Hepatocyte (in vitro differentiated cells): ENCODE measurements at regions not wholly inside any gene's neighbourhood (a gene's known extent, or its start where the extent isn't known, plus 50 kb on each side); places are given as distances from the start of the nearest gene placed in this dataset.

Source experiments
- EZH2 ChIP-seq: fragments of 200-600 bp; sonication (generic); IDR thresholded peaks from 2 replicates; pipeline ENCODE4 v1.6.1; 2016; ENCODE audit warnings: antibody characterized with exemption, mild to moderate bottlenecking, borderline replicate concordance
- EZH2phosphoT487 ChIP-seq: fragments of 200-600 bp; sonication (generic); IDR thresholded peaks from one replicate; pipeline ENCODE4 v1.6.1; 2018; ENCODE audit warnings: antibody characterized with exemption, mild to moderate bottlenecking, low read depth, moderate library complexity; ENCODE audit not compliant: unreplicated experiment, severe bottlenecking
- TF ChIP-seq, protein P1 (sequence below): fragments of 200-600 bp; sonication (generic); IDR thresholded peaks from 2 replicates; pipeline ENCODE4 v1.5.1; 2016; ENCODE audit warnings: antibody characterized with exemption, mild to moderate bottlenecking; ENCODE audit not compliant: poor library complexity

DNA sequence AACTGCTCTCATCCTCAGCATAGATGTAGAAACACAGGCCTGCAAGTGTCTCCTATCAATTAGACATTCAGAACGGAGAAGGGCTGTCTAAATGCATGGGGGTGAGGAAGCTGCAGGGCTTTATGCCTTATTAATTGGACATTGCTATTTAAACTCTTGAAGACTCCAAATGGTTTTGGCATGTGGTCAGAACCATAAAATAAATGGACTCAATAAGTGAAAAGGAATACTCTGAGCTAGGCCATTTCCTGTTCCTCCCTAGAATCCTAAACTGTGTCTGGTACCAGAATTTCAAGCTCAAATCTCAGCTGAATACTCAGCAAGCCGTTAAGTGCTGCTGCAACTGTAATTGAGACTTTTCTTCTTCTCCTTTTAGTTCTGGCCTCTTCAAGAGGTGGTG, 80.4 kb upstream of the C1orf87 start:
- no peak for TF ChIP-seq EZH2
- TF ChIP-seq, protein P1, sequence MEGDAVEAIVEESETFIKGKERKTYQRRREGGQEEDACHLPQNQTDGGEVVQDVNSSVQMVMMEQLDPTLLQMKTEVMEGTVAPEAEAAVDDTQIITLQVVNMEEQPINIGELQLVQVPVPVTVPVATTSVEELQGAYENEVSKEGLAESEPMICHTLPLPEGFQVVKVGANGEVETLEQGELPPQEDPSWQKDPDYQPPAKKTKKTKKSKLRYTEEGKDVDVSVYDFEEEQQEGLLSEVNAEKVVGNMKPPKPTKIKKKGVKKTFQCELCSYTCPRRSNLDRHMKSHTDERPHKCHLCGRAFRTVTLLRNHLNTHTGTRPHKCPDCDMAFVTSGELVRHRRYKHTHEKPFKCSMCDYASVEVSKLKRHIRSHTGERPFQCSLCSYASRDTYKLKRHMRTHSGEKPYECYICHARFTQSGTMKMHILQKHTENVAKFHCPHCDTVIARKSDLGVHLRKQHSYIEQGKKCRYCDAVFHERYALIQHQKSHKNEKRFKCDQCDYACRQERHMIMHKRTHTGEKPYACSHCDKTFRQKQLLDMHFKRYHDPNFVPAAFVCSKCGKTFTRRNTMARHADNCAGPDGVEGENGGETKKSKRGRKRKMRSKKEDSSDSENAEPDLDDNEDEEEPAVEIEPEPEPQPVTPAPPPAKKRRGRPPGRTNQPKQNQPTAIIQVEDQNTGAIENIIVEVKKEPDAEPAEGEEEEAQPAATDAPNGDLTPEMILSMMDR = no peak
- TF ChIP-seq EZH2phosphoT487 = no peak
